ENCODE measurements at regions not wholly inside any gene's neighbourhood (a gene's known extent, or its start where the extent isn't known, plus 50 kb on each side); places are given as distances from the start of the nearest gene placed in this dataset.

DNA sequence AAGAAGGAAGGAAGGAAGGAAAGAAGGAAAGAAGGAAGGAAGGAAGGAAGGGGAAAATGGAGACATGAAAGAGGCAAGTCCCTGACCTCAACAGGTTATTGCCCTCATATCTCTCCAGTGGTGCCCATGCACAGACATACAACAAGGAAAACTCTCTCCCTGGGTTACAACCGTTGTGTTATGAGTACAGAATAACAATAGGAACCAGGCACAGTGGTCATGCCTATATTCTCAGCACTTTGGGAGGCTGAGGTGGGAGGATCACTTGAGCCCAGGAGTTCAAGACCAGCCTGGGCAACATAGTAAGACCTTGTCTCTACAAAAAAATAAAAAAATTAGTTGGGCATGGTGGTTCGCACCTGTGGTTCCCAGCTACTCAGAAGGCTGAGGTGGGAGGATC is 139.4 kb upstream of the HMGA2 start:
- H3K79me2 ChIP-seq (ENCODE audit: low read depth): no peaks in the 10 kb centered on the region
- H3K4me3 ChIP-seq: no peak overlapping the region
- BruUV-seq (replicated peaks): no TSS peak
- no peaks in the 10 kb centered on the region for H3F3A ChIP-seq (ENCODE audit: insufficient read depth, low read depth)
- no peaks in the 10 kb centered on the region for H3K9me3 ChIP-seq (ENCODE audit: insufficient read depth, low read depth)
- no peaks in the 10 kb centered on the region for H3K36me3 ChIP-seq (ENCODE audit: low read depth)
- POLR2A ChIA-PET (ENCODE audit: unreplicated experiment): no interaction called here
- H3K9me2 ChIP-seq (ENCODE audit: insufficient read depth): no peaks in the 10 kb centered on the region
- H2AFZ ChIP-seq: no peak overlapping the region
- H3K27me3 ChIP-seq (ENCODE audit: insufficient read depth, low read depth): no peaks in the 10 kb centered on the region
- intact Hi-C loops (cut with micrococcal nuclease; ENCODE audit: unreplicated experiment): loop anchor here (2.0 to 5.0 kb wide), 2 partner anchors 83 to 128 kb away; no protein-coding TSS in a partner anchor
- no peak overlapping the region for H3K27ac ChIP-seq
- CTCF ChIA-PET: no interaction called here
- no peak overlapping the region for H3K4me2 ChIP-seq
- H4K20me1 ChIP-seq (ENCODE audit: insufficient read depth): no peaks in the 10 kb centered on the region
- no peak for TF ChIP-seq EZH2 (IDR thresholded peaks at IDR 0.05; ENCODE audit: low read depth)
- TF ChIP-seq CTCF (conservative IDR thresholded peaks at IDR 0.05): no peak
- H3K4me1 ChIP-seq (replicated peaks; ENCODE audit: insufficient read depth): no peaks in the 10 kb centered on the region
- DNase-seq: no peak

GRCh38 chr12:65685514-65685913 is 138.8 kb upstream of the HMGA2 start:
- intact Hi-C loops (cut with micrococcal nuclease; ENCODE audit: unreplicated experiment): loop anchor here (2.0 to 5.0 kb wide), 2 partner anchors 83 to 129 kb away; no protein-coding TSS in a partner anchor
- DNase-seq: peak in 1 of 2 experiments; percentile 45
- TF ChIP-seq EZH2 (IDR thresholded peaks at IDR 0.05; ENCODE audit: low read depth) (no peak), CTCF (conservative IDR thresholded peaks at IDR 0.05) (peak; percentile 63)
- ChIA-PET POLR2A (ENCODE audit: unreplicated experiment) (no interaction called here), CTCF (no interaction called here)
- no peaks in the 10 kb centered on the region for H3K36me3 ChIP-seq (ENCODE audit: low read depth)
- no peaks in the 10 kb centered on the region for H3K79me2 ChIP-seq (ENCODE audit: low read depth)
- H3K9me3 ChIP-seq (ENCODE audit: insufficient read depth, low read depth): peaks cover 4% of the 10 kb centered on the region; the same call in 1 of the 2 replicates
- H3K4me1 ChIP-seq (replicated peaks; ENCODE audit: insufficient read depth): no peaks in the 10 kb centered on the region
- no peak overlapping the region for H3K4me2 ChIP-seq
- BruUV-seq (replicated peaks): no TSS peak
- no peaks in the 10 kb centered on the region for H4K20me1 ChIP-seq (ENCODE audit: insufficient read depth)
- no peak overlapping the region for H3K27ac ChIP-seq
- H3F3A ChIP-seq (ENCODE audit: insufficient read depth, low read depth): no peaks in the 10 kb centered on the region
- no peak overlapping the region for H3K4me3 ChIP-seq
- H2AFZ ChIP-seq: no peak overlapping the region
- no peaks in the 10 kb centered on the region for H3K27me3 ChIP-seq (ENCODE audit: insufficient read depth, low read depth)
- no peaks in the 10 kb centered on the region for H3K9me2 ChIP-seq (ENCODE audit: insufficient read depth)

GRCh38 chr12:65689508-65689907 is 134.8 kb upstream of the HMGA2 start:
- no peak overlapping the region for H3K27ac ChIP-seq
- ChIA-PET CTCF (no interaction called here), POLR2A (ENCODE audit: unreplicated experiment) (interaction anchor here (0.5 kb wide), 1 partner anchor 28 kb away, joined by 11 read pairs; no protein-coding TSS in a partner anchor)
- peaks cover 4% of the 10 kb centered on the region for H3K4me1 ChIP-seq (replicated peaks; ENCODE audit: insufficient read depth)
- no peaks in the 10 kb centered on the region for H4K20me1 ChIP-seq (ENCODE audit: insufficient read depth)
- no peak overlapping the region for H2AFZ ChIP-seq
- DNase-seq: no peak
- peaks cover 12% of the 10 kb centered on the region for H3K9me3 ChIP-seq (ENCODE audit: insufficient read depth, low read depth)
- TF ChIP-seq EZH2 (IDR thresholded peaks at IDR 0.05; ENCODE audit: low read depth): no peak
- TF ChIP-seq CTCF (conservative IDR thresholded peaks at IDR 0.05): no peak
- no peaks in the 10 kb centered on the region for H3K79me2 ChIP-seq (ENCODE audit: low read depth)
- BruUV-seq (replicated peaks): no TSS peak
- intact Hi-C loops (cut with micrococcal nuclease; ENCODE audit: unreplicated experiment): loop anchor here (5.0 kb wide), 1 partner anchor 87 kb away; no protein-coding TSS in a partner anchor
- H3F3A ChIP-seq (ENCODE audit: insufficient read depth, low read depth): no peaks in the 10 kb centered on the region
- no peaks in the 10 kb centered on the region for H3K36me3 ChIP-seq (ENCODE audit: low read depth)
- no peak overlapping the region for H3K4me3 ChIP-seq
- no peak overlapping the region for H3K4me2 ChIP-seq
- H3K27me3 ChIP-seq (ENCODE audit: insufficient read depth, low read depth): no peaks in the 10 kb centered on the region
- no peaks in the 10 kb centered on the region for H3K9me2 ChIP-seq (ENCODE audit: insufficient read depth)

Data from PC-9 (cell line).